Stomach (tissue), 8 donors: ENCODE measurements at regions not wholly inside any gene's neighbourhood (a gene's known extent, or its start where the extent isn't known, plus 50 kb on each side); places are given as distances from the start of the nearest gene placed in this dataset.

Source experiments
- DNase-seq, 2 donors: peaks; one replicate each; pipeline versions ENCODE4 v3.0.0 to v3.0.0-alpha.2; 2013 to 2019
- H3K27ac ChIP-seq, 5 donors: fragments of 200-600 bp in 4 of 5; sonication (generic) in 4 of 5; one replicate each; pipeline ENCODE4 v1.5.1; 2013 to 2019; ENCODE audit warnings: mild to moderate bottlenecking in 1 of 5, moderate library complexity in 1 of 5
- H3K27me3 ChIP-seq, 3 donors: fragments of 200-600 bp; sonication (generic); one replicate each; pipeline ENCODE4 v1.5.1; 2017 to 2019; ENCODE audit warnings: mixed run types in 1 of 3
- H3K36me3 ChIP-seq, 4 donors: fragments of 200-600 bp; sonication (generic); 1 replicate in 3 of 4; 2 replicates in 1 of 4; pipeline ENCODE4 v1.5.1; 2016 to 2019
- H3K4me1 ChIP-seq, 4 donors: fragments of 200-600 bp; sonication (generic); one replicate each; pipeline ENCODE4 v1.5.1; 2016 to 2019
- H3K4me3 ChIP-seq, 4 donors: fragments of 200-600 bp; sonication (generic) in 3 of 4; one replicate each; pipeline ENCODE4 v1.5.1; 2016 to 2019; ENCODE audit warnings: mild to moderate bottlenecking in 1 of 4
- H3K9me3 ChIP-seq, 4 donors: fragments of 200-600 bp; sonication (generic); one replicate each; pipeline ENCODE4 v1.5.1; 2016 to 2019
- EP300 ChIP-seq: sonication (generic); formaldehyde crosslinking; IDR thresholded peaks from one replicate; pipeline ENCODE4 v1.6.1; 2017; ENCODE audit warnings: antibody characterized with exemption
- POLR2A ChIP-seq, 4 donors: fragments of 450-650 bp; IDR thresholded peaks; one replicate each; pipeline ENCODE4 v1.6.1; 2016; ENCODE audit warnings: antibody characterized with exemption in 4 of 4, control low read depth in 2 of 4, mild to moderate bottlenecking in 1 of 4, moderate library complexity in 1 of 4
- POLR2AphosphoS5 ChIP-seq, 3 donors: sonication (generic); formaldehyde crosslinking; IDR thresholded peaks; one replicate each; pipeline ENCODE4 v1.6.1; 2016; ENCODE audit warnings: antibody characterized with exemption in 3 of 3
- WGBS, 5 donors: extraction: QIAGEN DNeasy Blood & Tissue Kit in 3 of 5; methylation state at CpG; one replicate each; pipeline versions ENCODE4 v1.1.5 to v1.1.7; 2013 to 2018; 5-methylcytosine and 5-hydroxymethylcytosine counted together
- intact Hi-C: fragments of 100-400 bp; cut with DNase I; formaldehyde crosslinking; loops from one replicate; pipeline ENCODE4 v1.15.1; 2023; ENCODE audit warnings: low total_unique reads
- TF ChIP-seq, protein P1 (sequence below), 7 experiments: fragments of 450-650 bp in 4 of 7; fragments of 200-600 bp in 3 of 7; sonication (generic) in 3 of 7; IDR thresholded peaks; one replicate each; pipeline ENCODE4 v1.5.1; 2016 to 2019; ENCODE audit warnings: antibody characterized with exemption in 7 of 7, control low read depth in 2 of 7, mild to moderate bottlenecking in 1 of 7
- donor health status: healthy with polysubstance abuse.
- donor health status: Bipolar disorder and iron deficiency.
- donor health status: healthy.

GRCh38 chr7:46244757-46245156, 323.7 kb upstream of the IGFBP3 start:
- H3K27me3 ChIP-seq: no peaks in the 10 kb centered on the region
- no peak overlapping the region for H3K4me3 ChIP-seq
- no peaks in the 10 kb centered on the region for H3K36me3 ChIP-seq
- WGBS, 5 donors: 75 to 94% (median 92%) methylated on average over 2 of the region's 2 CpGs
- H3K9me3 ChIP-seq: peaks cover 0 to 8% (median 0%) of the 10 kb centered on the region in 4 donors
- no peak for DNase-seq
- intact Hi-C loops: no loop called here
- TF ChIP-seq POLR2AphosphoS5 (IDR thresholded peaks at IDR 0.05) (no peak), POLR2A (IDR thresholded peaks at IDR 0.05) (no peak), EP300 (no peak)
- TF ChIP-seq, protein P1, sequence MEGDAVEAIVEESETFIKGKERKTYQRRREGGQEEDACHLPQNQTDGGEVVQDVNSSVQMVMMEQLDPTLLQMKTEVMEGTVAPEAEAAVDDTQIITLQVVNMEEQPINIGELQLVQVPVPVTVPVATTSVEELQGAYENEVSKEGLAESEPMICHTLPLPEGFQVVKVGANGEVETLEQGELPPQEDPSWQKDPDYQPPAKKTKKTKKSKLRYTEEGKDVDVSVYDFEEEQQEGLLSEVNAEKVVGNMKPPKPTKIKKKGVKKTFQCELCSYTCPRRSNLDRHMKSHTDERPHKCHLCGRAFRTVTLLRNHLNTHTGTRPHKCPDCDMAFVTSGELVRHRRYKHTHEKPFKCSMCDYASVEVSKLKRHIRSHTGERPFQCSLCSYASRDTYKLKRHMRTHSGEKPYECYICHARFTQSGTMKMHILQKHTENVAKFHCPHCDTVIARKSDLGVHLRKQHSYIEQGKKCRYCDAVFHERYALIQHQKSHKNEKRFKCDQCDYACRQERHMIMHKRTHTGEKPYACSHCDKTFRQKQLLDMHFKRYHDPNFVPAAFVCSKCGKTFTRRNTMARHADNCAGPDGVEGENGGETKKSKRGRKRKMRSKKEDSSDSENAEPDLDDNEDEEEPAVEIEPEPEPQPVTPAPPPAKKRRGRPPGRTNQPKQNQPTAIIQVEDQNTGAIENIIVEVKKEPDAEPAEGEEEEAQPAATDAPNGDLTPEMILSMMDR (IDR thresholded peaks at IDR 0.05): no peak
- no peak overlapping the region for H3K27ac ChIP-seq
- no peaks in the 10 kb centered on the region for H3K4me1 ChIP-seq

GRCh38 chr7:46243406-46243805, 322.3 kb upstream of the IGFBP3 start:
- TF ChIP-seq EP300: no peak
- TF ChIP-seq POLR2AphosphoS5 (IDR thresholded peaks at IDR 0.05): no peak
- no peak for TF ChIP-seq POLR2A (IDR thresholded peaks at IDR 0.05)
- TF ChIP-seq, protein P1 (IDR thresholded peaks at IDR 0.05): no peak
- DNase-seq: no peak
- Histone ChIP-seq H3K9me3 (peaks cover 0 to 8% (median 1%) of the 10 kb centered on the region in 4 donors), H3K36me3 (no peaks in the 10 kb centered on the region), H3K27me3 (no peaks in the 10 kb centered on the region), H3K4me1 (no peaks in the 10 kb centered on the region), H3K4me3 (no peak overlapping the region), H3K27ac (no peak overlapping the region)
- WGBS, 5 donors: 29 to 42% (median 33%) methylated on average over 1 of the region's 1 CpG
- intact Hi-C loops: no loop called here

DNA sequence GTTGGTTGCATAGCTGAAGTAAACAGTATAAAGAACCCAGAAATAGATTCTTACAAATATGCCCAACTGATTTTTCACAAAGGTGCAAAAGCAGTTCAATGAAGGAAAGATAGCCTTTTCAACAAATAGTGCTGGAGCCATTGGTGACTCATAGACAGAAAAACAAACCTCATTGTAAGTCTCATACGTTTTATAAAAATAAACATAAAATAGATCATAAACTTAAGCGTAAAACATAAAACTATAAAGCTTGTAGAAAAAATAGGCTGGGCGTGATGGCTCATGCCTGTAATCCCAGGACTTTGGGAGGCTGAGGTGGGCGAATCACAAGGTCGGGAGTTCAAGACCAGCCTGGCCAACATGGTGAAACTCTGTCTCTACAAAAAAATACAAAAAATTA, 318.8 kb upstream of the IGFBP3 start:
- 85 to 89% (median 87%) methylated on average over 5 of the region's 5 CpGs for WGBS, 5 donors
- intact Hi-C loops: no loop called here
- TF ChIP-seq EP300: no peak

GRCh38 chr7:46237466-46237865, 316.4 kb upstream of the IGFBP3 start:
- H3K4me1 ChIP-seq: no peaks in the 10 kb centered on the region
- no peaks in the 10 kb centered on the region for H3K27me3 ChIP-seq
- H3K27ac ChIP-seq: no peak overlapping the region
- H3K4me3 ChIP-seq: no peak overlapping the region
- H3K36me3 ChIP-seq: no peaks in the 10 kb centered on the region
- peaks cover 0 to 8% (median 1%) of the 10 kb centered on the region in 4 donors for H3K9me3 ChIP-seq
- no peak for DNase-seq
- TF ChIP-seq POLR2AphosphoS5 (IDR thresholded peaks at IDR 0.05) (no peak), EP300 (no peak), POLR2A (IDR thresholded peaks at IDR 0.05) (no peak)
- TF ChIP-seq, protein P1 (IDR thresholded peaks at IDR 0.05): no peak
- intact Hi-C loops: no loop called here
- 44 to 81% (median 69%) methylated on average over 1 of the region's 1 CpG for WGBS, 5 donors

More for the DNA sequence above, 318.8 kb upstream of the IGFBP3 start:
- Histone ChIP-seq H3K9me3 (peaks cover 0 to 8% (median 1%) of the 10 kb centered on the region in 4 donors), H3K4me3 (no peak overlapping the region), H3K4me1 (no peaks in the 10 kb centered on the region), H3K27me3 (no peaks in the 10 kb centered on the region), H3K27ac (no peak overlapping the region), H3K36me3 (no peaks in the 10 kb centered on the region)
- no peak for DNase-seq

- intact Hi-C loops: no loop called here
- no peaks in the 10 kb centered on the region for H3K9me3 ChIP-seq
- TF ChIP-seq EP300: no peak
- TF ChIP-seq, protein P1 (IDR thresholded peaks at IDR 0.05): no peak
- no peak for TF ChIP-seq POLR2A (IDR thresholded peaks at IDR 0.05)
- no peak for TF ChIP-seq POLR2AphosphoS5 (IDR thresholded peaks at IDR 0.05)
- WGBS, 5 donors: 44 to 57% (median 50%) methylated on average over 1 of the region's 1 CpG
- no peak for DNase-seq
- H3K4me3 ChIP-seq: no peak overlapping the region
- H3K4me1 ChIP-seq: no peaks in the 10 kb centered on the region
- no peak overlapping the region for H3K27ac ChIP-seq
- no peaks in the 10 kb centered on the region for H3K27me3 ChIP-seq
- no peaks in the 10 kb centered on the region for H3K36me3 ChIP-seq
Measured at GRCh38 chr7:46233585-46234329, 312.7 kb upstream of the IGFBP3 start.
